GM12873 (cell line): ENCODE measurements at regions not wholly inside any gene's neighbourhood (a gene's known extent, or its start where the extent isn't known, plus 50 kb on each side); places are given as distances from the start of the nearest gene placed in this dataset.

Source experiments
- CTCF ChIP-seq: IDR thresholded peaks from 2 replicates; pipeline ENCODE4 v1.5.1; 2012; ENCODE audit warnings: low read depth, mild to moderate bottlenecking, moderate library complexity, low read length, control low read depth; ENCODE audit not compliant: insufficient read depth; ENCODE audit errors: missing control alignments

GRCh38 chr12:25424211-25424731 is 128.8 kb downstream of the LMNTD1 start:
- TF ChIP-seq CTCF = no peak

- no peak for TF ChIP-seq CTCF
These were observed 129.6 kb downstream of the LMNTD1 start for GRCh38 chr12:25423355-25424050.

- TF ChIP-seq CTCF = no peak
These were observed 130.8 kb downstream of the LMNTD1 start for GRCh38 chr12:25422241-25422640.

- no peak for TF ChIP-seq CTCF
These were observed 131.4 kb downstream of the LMNTD1 start for GRCh38 chr12:25421651-25422167.

GRCh38 chr12:25420116-25420515 is 133.0 kb downstream of the LMNTD1 start:
- no peak for TF ChIP-seq CTCF

- TF ChIP-seq CTCF = no peak
These were observed 133.5 kb downstream of the LMNTD1 start for GRCh38 chr12:25419595-25419994.

GRCh38 chr12:25417071-25417470 is 136.0 kb downstream of the LMNTD1 start:
- TF ChIP-seq CTCF = no peak
